HG02610 (cell line): ENCODE measurements at regions not wholly inside any gene's neighbourhood (a gene's known extent, or its start where the extent isn't known, plus 50 kb on each side); places are given as distances from the start of the nearest gene placed in this dataset.

ENCODE experiments used
- ATAC-seq: cut with Tn5 transposase; IDR thresholded peaks from one replicate; pipeline ENCODE4 v1.9.1; 2021; ENCODE audit warnings: mild to moderate bottlenecking, moderate library complexity; ENCODE audit not compliant: unreplicated experiment

GRCh38 chr6:166010136-166010960 lies 157.3 kb downstream of the TBXT start:
- ATAC-seq: no peak

GRCh38 chr6:166009385-166010031 lies 158.1 kb downstream of the TBXT start:
- ATAC-seq: no peak

GRCh38 chr6:166008441-166009369 lies 158.9 kb downstream of the TBXT start:
- ATAC-seq: no peak

GRCh38 chr6:166007349-166008263 lies 160.0 kb downstream of the TBXT start:
- no peak for ATAC-seq

GRCh38 chr6:166006900-166007301 lies 160.8 kb downstream of the TBXT start:
- ATAC-seq: no peak

GRCh38 chr6:166005944-166006899 lies 161.4 kb downstream of the TBXT start:
- no peak for ATAC-seq

GRCh38 chr6:166005401-166005943 lies 162.2 kb downstream of the TBXT start:
- no peak for ATAC-seq

- no peak for ATAC-seq
Measured at GRCh38 chr6:166004876-166005275, 162.8 kb downstream of the TBXT start.

GRCh38 chr6:166004471-166004870 lies 163.2 kb downstream of the TBXT start:
- ATAC-seq: no peak

GRCh38 chr6:166003569-166003968 lies 164.1 kb downstream of the TBXT start:
- no peak for ATAC-seq

GRCh38 chr6:166001359-166001758 lies 166.3 kb downstream of the TBXT start:
- no peak for ATAC-seq

GRCh38 chr6:165999279-165999678 lies 168.4 kb downstream of the TBXT start:
- no peak for ATAC-seq

- no peak for ATAC-seq
Measured at GRCh38 chr6:165998072-165998471, 169.6 kb downstream of the TBXT start.

- ATAC-seq: no peak
Measured at GRCh38 chr6:165991341-165991740, 176.3 kb downstream of the TBXT start.

- ATAC-seq: no peak
Measured at GRCh38 chr6:165990216-165990615, 177.4 kb downstream of the TBXT start.

- no peak for ATAC-seq
Measured at GRCh38 chr6:165988757-165989456, 178.7 kb downstream of the TBXT start.

- ATAC-seq: no peak
Measured at GRCh38 chr6:165988302-165988756, 179.3 kb downstream of the TBXT start.
